Neural progenitor cell (in vitro differentiated cells): ENCODE measurements at regions not wholly inside any gene's neighbourhood (a gene's known extent, or its start where the extent isn't known, plus 50 kb on each side); places are given as distances from the start of the nearest gene placed in this dataset.

Source experiments
- DNase-seq: peaks from one replicate; pipeline ENCODE4 v3.0.0-alpha.2; 2016; ENCODE audit warnings: low spot score
- H2AFZ ChIP-seq: fragments of 200-600 bp; sonication (generic); replicated peaks from 2 replicates; pipeline ENCODE4 v1.6.1; 2016; ENCODE audit warnings: antibody characterized with exemption
- H3F3A ChIP-seq: fragments of 200-600 bp; sonication (generic); 2 replicates; pipeline ENCODE4 v1.6.1; 2016; ENCODE audit warnings: antibody characterized with exemption, low read depth
- H3K27ac ChIP-seq: fragments of 200-600 bp; sonication (generic); 2 replicates; pipeline ENCODE4 v1.5.1; 2016; ENCODE audit warnings: mild to moderate bottlenecking
- H3K27me3 ChIP-seq: fragments of 200-600 bp; sonication (generic); 2 replicates; pipeline ENCODE4 v1.6.1; 2016; ENCODE audit warnings: mild to moderate bottlenecking, moderate library complexity
- H3K36me3 ChIP-seq: fragments of 200-600 bp; sonication (generic); 2 replicates; pipeline ENCODE4 v1.5.1; 2016
- H3K4me1 ChIP-seq: fragments of 200-600 bp; sonication (generic); 2 replicates; pipeline ENCODE4 v1.6.1; 2016; ENCODE audit warnings: mixed run types
- H3K4me2 ChIP-seq: fragments of 200-600 bp; sonication (generic); 2 replicates; pipeline ENCODE4 v1.6.1; 2016
- H3K4me3 ChIP-seq: fragments of 200-600 bp; sonication (generic); 2 replicates; pipeline ENCODE4 v1.5.1; 2016
- H3K79me2 ChIP-seq: fragments of 200-600 bp; sonication (generic); 2 replicates; pipeline ENCODE4 v1.6.1; 2016; ENCODE audit warnings: low read depth
- H3K9ac ChIP-seq: fragments of 200-600 bp; sonication (generic); 2 replicates; pipeline ENCODE4 v1.6.1; 2016
- H3K9me3 ChIP-seq: fragments of 200-600 bp; sonication (generic); 2 replicates; pipeline ENCODE4 v1.5.1; 2016; ENCODE audit warnings: low read depth
- H4K20me1 ChIP-seq: fragments of 200-600 bp; sonication (generic); 2 replicates; pipeline ENCODE4 v1.6.1; 2016; ENCODE audit warnings: low read depth
- H3K27ac Mint-ChIP-seq: 3 replicates; pipeline ENCODE4 v1.8.0; 2021; ENCODE audit warnings: mixed read lengths
- H3K27me3 Mint-ChIP-seq: 2 replicates; pipeline ENCODE4 v1.8.0; 2022; ENCODE audit warnings: low read depth, mild to moderate bottlenecking, inconsistent platforms, moderate library complexity, mixed read lengths; ENCODE audit not compliant: insufficient read depth
- H3K36me3 Mint-ChIP-seq: 3 replicates; pipeline ENCODE4 v1.8.0; 2021; ENCODE audit warnings: mixed read lengths
- H3K4me1 Mint-ChIP-seq: 3 replicates; pipeline ENCODE4 v1.8.0; 2021; ENCODE audit warnings: mixed read lengths
- H3K4me3 Mint-ChIP-seq: 3 replicates; pipeline ENCODE4 v1.8.0; 2021; ENCODE audit warnings: mild to moderate bottlenecking, moderate library complexity, mixed read lengths
- H3K9me3 Mint-ChIP-seq: 3 replicates; pipeline ENCODE4 v1.8.0; 2020; ENCODE audit warnings: mixed read lengths
- CTCF ChIP-seq: fragments of 200-600 bp; sonication (generic); IDR thresholded peaks from 2 replicates; pipeline ENCODE4 v1.5.1; 2017; ENCODE audit warnings: antibody characterized with exemption, mild to moderate bottlenecking
- EZH2 ChIP-seq: fragments of 200-600 bp; sonication (generic); IDR thresholded peaks from 2 replicates; pipeline ENCODE4 v1.6.1; 2017; ENCODE audit warnings: antibody characterized with exemption, mild to moderate bottlenecking, moderate library complexity
- EZH2phosphoT487 ChIP-seq: fragments of 200-600 bp; sonication (generic); IDR thresholded peaks from 2 replicates; pipeline ENCODE4 v1.6.1; 2017; ENCODE audit warnings: antibody characterized with exemption

DNA sequence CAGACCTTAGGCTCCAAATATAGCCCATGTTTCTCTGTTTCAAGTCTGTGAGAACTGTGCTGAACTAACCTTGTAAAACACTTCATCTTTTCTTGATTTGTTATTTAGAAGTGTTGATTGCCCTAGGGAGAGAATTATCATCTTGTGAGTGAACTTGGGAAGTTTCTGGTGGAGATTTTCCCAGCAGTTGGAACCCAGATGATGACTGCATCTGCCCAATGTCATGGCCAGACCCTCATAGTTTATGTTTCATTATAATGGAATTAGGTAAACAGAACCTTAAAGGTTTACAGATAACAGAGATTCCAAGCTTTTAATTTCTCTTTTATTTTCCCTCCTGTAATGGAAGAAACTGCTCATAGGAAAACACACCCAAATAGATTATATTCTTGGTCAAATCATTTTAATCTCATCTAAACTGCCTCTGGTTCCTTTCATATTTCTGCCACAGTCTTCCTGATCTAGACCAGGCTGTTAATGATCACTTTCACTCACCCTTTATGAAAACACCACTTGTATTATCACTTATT, 569.1 kb downstream of the KCTD12 start:
- H3F3A ChIP-seq = peaks cover 3% of the 10 kb centered on the region
- H3K27ac ChIP-seq = no peak overlapping the region
- H3K27me3 ChIP-seq = no peaks in the 10 kb centered on the region
- no peaks in the 10 kb centered on the region for H3K36me3 ChIP-seq
- no peaks in the 10 kb centered on the region for H3K9me3 ChIP-seq
- H3K79me2 ChIP-seq = no peaks in the 10 kb centered on the region
- DNase-seq = no peak
- H3K36me3 Mint-ChIP-seq = no peaks in the 10 kb centered on the region
- no peaks in the 10 kb centered on the region for H3K4me1 ChIP-seq
- no peak overlapping the region for H3K27ac Mint-ChIP-seq
- H3K4me2 ChIP-seq = no peak overlapping the region
- no peak overlapping the region for H2AFZ ChIP-seq
- H3K4me1 Mint-ChIP-seq = no peaks in the 10 kb centered on the region
- H3K9ac ChIP-seq = no peak overlapping the region
- TF ChIP-seq EZH2 = no peak
- no peak for TF ChIP-seq EZH2phosphoT487
- no peak for TF ChIP-seq CTCF
- no peaks in the 10 kb centered on the region for H3K9me3 Mint-ChIP-seq
- H3K4me3 ChIP-seq = no peak overlapping the region
- no peak overlapping the region for H3K4me3 Mint-ChIP-seq
- H4K20me1 ChIP-seq = no peaks in the 10 kb centered on the region
- no peaks in the 10 kb centered on the region for H3K27me3 Mint-ChIP-seq

DNA sequence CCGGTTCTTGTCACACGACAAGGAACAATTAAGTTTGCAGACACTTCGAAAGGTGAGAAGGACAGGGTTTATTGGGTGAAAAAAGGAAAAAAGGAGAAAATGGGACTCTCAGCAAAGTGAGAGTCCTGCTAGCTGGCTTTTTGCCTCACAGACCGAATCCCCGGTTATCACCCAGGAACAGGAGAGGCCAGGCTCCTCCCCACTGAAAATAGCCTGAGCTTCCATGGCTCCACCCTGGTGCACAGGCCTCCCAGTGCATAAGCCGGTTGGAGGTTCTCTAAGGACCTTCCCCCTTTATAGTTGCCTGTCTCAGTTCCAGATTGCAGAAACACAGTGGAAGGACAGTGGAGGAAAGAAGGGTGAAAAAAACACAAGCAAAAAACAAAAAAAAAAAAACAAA, 571.7 kb downstream of the KCTD12 start:
- Histone ChIP-seq H3F3A (peaks cover 2% of the 10 kb centered on the region), H3K9me3 (no peaks in the 10 kb centered on the region), H3K4me2 (no peak overlapping the region), H4K20me1 (no peaks in the 10 kb centered on the region), H2AFZ (peak overlapping the region; percentile 36), H3K36me3 (no peaks in the 10 kb centered on the region), H3K4me3 (no peak overlapping the region), H3K4me1 (no peaks in the 10 kb centered on the region), H3K27me3 (no peaks in the 10 kb centered on the region), H3K79me2 (no peaks in the 10 kb centered on the region), H3K27ac (no peak overlapping the region), H3K9ac (no peak overlapping the region)
- no peaks in the 10 kb centered on the region for H3K27me3 Mint-ChIP-seq
- H3K36me3 Mint-ChIP-seq = no peaks in the 10 kb centered on the region
- no peak overlapping the region for H3K4me3 Mint-ChIP-seq
- DNase-seq = no peak
- no peak overlapping the region for H3K27ac Mint-ChIP-seq
- H3K4me1 Mint-ChIP-seq = no peaks in the 10 kb centered on the region
- no peaks in the 10 kb centered on the region for H3K9me3 Mint-ChIP-seq
- TF ChIP-seq EZH2 (no peak), EZH2phosphoT487 (no peak), CTCF (no peak)

DNA sequence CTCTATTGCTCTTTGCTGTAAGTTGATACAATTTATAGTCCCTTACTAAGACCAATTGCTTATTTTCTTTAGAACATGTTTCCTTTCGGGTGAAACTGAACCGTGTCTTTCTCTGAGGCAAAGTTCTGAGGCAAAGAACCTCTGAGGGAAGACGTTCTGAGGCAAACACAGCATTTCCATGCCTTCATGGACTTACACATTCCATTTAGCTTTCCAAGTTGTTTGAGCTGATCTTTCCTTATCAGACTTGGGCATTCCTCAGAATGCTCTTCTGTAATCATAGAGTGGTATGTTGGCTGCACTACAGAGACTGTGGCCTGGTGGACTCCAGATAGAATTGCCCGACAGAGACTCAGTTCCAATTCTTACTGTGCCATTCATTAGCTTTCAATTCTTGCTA, 579.1 kb downstream of the KCTD12 start:
- no peak overlapping the region for H2AFZ ChIP-seq
- H3K9me3 Mint-ChIP-seq = no peaks in the 10 kb centered on the region
- H3K9ac ChIP-seq = no peak overlapping the region
- no peaks in the 10 kb centered on the region for H3K27me3 Mint-ChIP-seq
- no peak overlapping the region for H3K4me2 ChIP-seq
- H3K4me3 ChIP-seq = no peak overlapping the region
- no peak overlapping the region for H3K27ac ChIP-seq
- H3K27me3 ChIP-seq = no peaks in the 10 kb centered on the region
- no peaks in the 10 kb centered on the region for H3K4me1 ChIP-seq
- H3K36me3 Mint-ChIP-seq = no peaks in the 10 kb centered on the region
- no peaks in the 10 kb centered on the region for H4K20me1 ChIP-seq
- H3K36me3 ChIP-seq = no peaks in the 10 kb centered on the region
- H3F3A ChIP-seq = no peaks in the 10 kb centered on the region
- no peaks in the 10 kb centered on the region for H3K79me2 ChIP-seq
- no peak overlapping the region for H3K4me3 Mint-ChIP-seq
- DNase-seq = peak; percentile 43
- TF ChIP-seq CTCF (no peak), EZH2 (no peak), EZH2phosphoT487 (no peak)
- no peaks in the 10 kb centered on the region for H3K9me3 ChIP-seq
- H3K27ac Mint-ChIP-seq = no peak overlapping the region
- no peaks in the 10 kb centered on the region for H3K4me1 Mint-ChIP-seq
